Smooth muscle cell (in vitro differentiated cells): ENCODE measurements at regions not wholly inside any gene's neighbourhood (a gene's known extent, or its start where the extent isn't known, plus 50 kb on each side); places are given as distances from the start of the nearest gene placed in this dataset.
A peak's percentile ranks its signal among the peaks of the same experiment; 100 is the strongest.

Source experiments
- DNase-seq: peaks from one replicate; lab custom pipeline; 2025; ENCODE audit not compliant: unreplicated experiment; lab: John Stamatoyannopoulos, UW
- H2AFZ ChIP-seq: fragments of 200-600 bp; sonication (generic); 2 replicates; pipeline ENCODE4 v1.6.0; 2016; ENCODE audit warnings: antibody characterized with exemption, low read depth, mild to moderate bottlenecking
- H3F3A ChIP-seq: fragments of 200-600 bp; sonication (generic); 2 replicates; pipeline ENCODE4 v1.6.0; 2017; ENCODE audit warnings: antibody characterized with exemption, low read depth
- H3K27ac ChIP-seq: fragments of 200-600 bp; sonication (generic); 2 replicates; pipeline ENCODE4 v1.5.1; 2016; ENCODE audit warnings: low read depth, mild to moderate bottlenecking
- H3K27me3 ChIP-seq: fragments of 200-600 bp; sonication (generic); 2 replicates; pipeline ENCODE4 v1.6.1; 2016; ENCODE audit warnings: low read depth, mild to moderate bottlenecking
- H3K36me3 ChIP-seq: fragments of 200-600 bp; sonication (generic); 2 replicates; pipeline ENCODE4 v1.5.1; 2016; ENCODE audit warnings: low read depth
- H3K4me1 ChIP-seq: fragments of 200-600 bp; sonication (generic); 2 replicates; pipeline ENCODE4 v1.5.1; 2016; ENCODE audit warnings: low read depth
- H3K4me2 ChIP-seq: fragments of 200-600 bp; sonication (generic); 2 replicates; pipeline ENCODE4 v1.6.0; 2016; ENCODE audit warnings: mild to moderate bottlenecking
- H3K4me3 ChIP-seq: fragments of 200-600 bp; sonication (generic); 2 replicates; pipeline ENCODE4 v1.5.1; 2016; ENCODE audit warnings: mild to moderate bottlenecking
- H3K79me2 ChIP-seq: fragments of 200-600 bp; sonication (generic); 2 replicates; pipeline ENCODE4 v1.6.0; 2016; ENCODE audit warnings: low read depth, mild to moderate bottlenecking
- H3K9ac ChIP-seq: fragments of 200-600 bp; sonication (generic); 2 replicates; pipeline ENCODE4 v1.6.0; 2016; ENCODE audit warnings: low read depth
- H3K9me3 ChIP-seq: fragments of 200-600 bp; sonication (generic); replicated peaks from 2 replicates; pipeline ENCODE4 v1.5.1; 2016; ENCODE audit warnings: low read depth
- H4K20me1 ChIP-seq: fragments of 200-600 bp; sonication (generic); 2 replicates; pipeline ENCODE4 v1.6.0; 2016; ENCODE audit warnings: low read depth
- CTCF ChIP-seq: fragments of 200-600 bp; sonication (generic); IDR thresholded peaks from 2 replicates; pipeline ENCODE4 v1.5.1; 2017; ENCODE audit warnings: borderline replicate concordance, mild to moderate bottlenecking, antibody characterized with exemption; ENCODE audit not compliant: insufficient read depth, poor library complexity, severe bottlenecking
- WGBS: methylation state at CpG from one replicate; pipeline ENCODE4 v1.1.7; 2016; ENCODE audit warnings: low lambda C conversion rate; 5-methylcytosine and 5-hydroxymethylcytosine counted together

DNA sequence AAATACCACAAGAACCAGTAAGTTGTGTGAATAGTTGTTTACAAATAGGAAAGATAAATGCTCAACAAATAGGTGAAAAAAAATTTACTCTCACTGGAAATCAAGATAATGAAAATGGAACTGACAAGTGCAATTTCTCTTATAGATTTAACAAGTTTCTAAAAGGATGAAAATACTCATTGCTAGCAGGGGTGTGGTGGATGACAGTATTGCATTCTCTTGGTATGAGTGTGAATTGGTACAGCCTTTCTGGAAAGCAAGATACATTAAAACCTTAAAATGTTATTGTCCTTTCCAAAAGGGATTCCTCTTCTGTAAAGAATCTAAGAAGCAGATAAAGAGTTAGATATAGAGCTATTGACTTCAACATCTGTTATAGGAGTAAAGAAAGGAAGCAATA, 240.0 kb upstream of the RPS6KA3 start:
- no peak for DNase-seq
- Histone ChIP-seq H4K20me1 (no peaks in the 10 kb centered on the region), H3K9me3 (no peaks in the 10 kb centered on the region), H3K4me2 (no peak overlapping the region), H3K27me3 (no peaks in the 10 kb centered on the region), H3K9ac (no peak overlapping the region), H3K79me2 (no peaks in the 10 kb centered on the region), H3F3A (no peaks in the 10 kb centered on the region), H3K4me1 (no peaks in the 10 kb centered on the region), H2AFZ (no peak overlapping the region), H3K36me3 (no peaks in the 10 kb centered on the region), H3K27ac (no peak overlapping the region), H3K4me3 (no peak overlapping the region)
- TF ChIP-seq CTCF = no peak

GRCh38 chrX:20500949-20501348, 234.2 kb upstream of the RPS6KA3 start:
- no peaks in the 10 kb centered on the region for H3K79me2 ChIP-seq
- no peaks in the 10 kb centered on the region for H3K27me3 ChIP-seq
- H3K9ac ChIP-seq = no peak overlapping the region
- H3K4me3 ChIP-seq = no peak overlapping the region
- no peak for TF ChIP-seq CTCF
- H3K27ac ChIP-seq = no peak overlapping the region
- H4K20me1 ChIP-seq = no peaks in the 10 kb centered on the region
- no peak for DNase-seq
- no peak overlapping the region for H3K4me2 ChIP-seq
- H3K36me3 ChIP-seq = no peaks in the 10 kb centered on the region
- no peaks in the 10 kb centered on the region for H3K4me1 ChIP-seq
- no peaks in the 10 kb centered on the region for H3F3A ChIP-seq
- no peak overlapping the region for H2AFZ ChIP-seq
- peaks cover 3% of the 10 kb centered on the region for H3K9me3 ChIP-seq

DNA sequence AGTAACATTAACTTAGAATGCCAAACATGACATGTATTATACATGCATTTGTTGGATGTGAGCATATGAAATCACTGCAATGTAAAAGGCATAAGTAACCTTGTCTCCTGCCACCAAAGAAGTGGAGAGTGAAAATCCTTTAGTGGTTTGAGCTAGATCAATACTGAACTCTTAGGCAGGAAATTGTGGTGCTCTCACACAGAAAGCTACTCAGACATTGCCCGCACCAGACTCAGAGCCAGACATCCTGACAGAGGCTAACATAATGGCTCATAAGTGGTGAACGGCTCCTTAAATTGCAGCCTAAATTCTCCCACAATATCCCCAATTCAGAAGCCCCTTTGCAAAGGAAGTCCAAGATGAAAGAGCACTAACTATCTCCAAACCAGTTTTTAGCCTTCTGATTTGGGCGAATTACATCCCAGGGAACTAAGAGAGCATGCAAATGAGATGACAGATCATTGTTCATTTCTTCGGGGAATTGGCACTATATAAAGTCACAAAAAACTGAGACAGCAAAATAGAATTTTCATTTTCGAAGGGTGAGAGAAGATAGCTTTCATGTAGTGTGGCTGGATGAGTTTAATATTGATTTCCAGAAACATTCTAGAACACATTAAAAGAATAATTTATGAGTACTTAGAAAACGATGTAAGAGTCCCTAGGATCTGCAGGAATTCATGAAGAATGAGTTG, 233.6 kb upstream of the RPS6KA3 start:
- no peaks in the 10 kb centered on the region for H3K79me2 ChIP-seq
- no peaks in the 10 kb centered on the region for H3F3A ChIP-seq
- no peak overlapping the region for H3K4me2 ChIP-seq
- H4K20me1 ChIP-seq = no peaks in the 10 kb centered on the region
- WGBS = 59% methylated on average over 6 of the region's 6 CpGs
- H3K27me3 ChIP-seq = no peaks in the 10 kb centered on the region
- peaks cover 3% of the 10 kb centered on the region for H3K9me3 ChIP-seq
- no peaks in the 10 kb centered on the region for H3K36me3 ChIP-seq
- H3K9ac ChIP-seq = no peak overlapping the region
- H3K4me3 ChIP-seq = no peak overlapping the region
- H3K4me1 ChIP-seq = no peaks in the 10 kb centered on the region
- no peak overlapping the region for H3K27ac ChIP-seq
- no peak for TF ChIP-seq CTCF
- H2AFZ ChIP-seq = no peak overlapping the region
- no peak for DNase-seq

DNA sequence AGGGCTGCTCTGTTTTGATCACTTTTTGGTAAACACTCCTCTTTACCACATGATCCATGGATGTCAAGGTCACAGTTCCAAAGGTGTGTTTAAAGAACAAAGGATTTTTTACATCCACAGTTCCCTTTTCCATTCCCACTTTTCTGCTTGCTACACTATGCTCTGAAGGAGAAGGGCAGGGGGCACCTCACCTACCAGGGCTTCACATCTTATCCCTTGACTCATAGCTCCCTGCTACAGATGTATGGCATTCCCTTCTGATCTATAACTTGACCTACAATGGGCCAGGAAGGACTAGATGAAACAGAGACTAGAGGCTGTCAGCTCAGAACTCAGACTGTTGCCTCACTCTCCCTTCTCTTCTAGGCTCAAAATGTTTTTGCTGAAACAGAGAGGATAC, 233.1 kb upstream of the RPS6KA3 start:
- Histone ChIP-seq H2AFZ (no peak overlapping the region), H3K9ac (no peak overlapping the region), H3K4me3 (no peak overlapping the region), H3K27me3 (no peaks in the 10 kb centered on the region), H3K9me3 (peaks cover 3% of the 10 kb centered on the region), H3K4me2 (peak overlapping the region; percentile 10), H3K79me2 (no peaks in the 10 kb centered on the region), H3K36me3 (no peaks in the 10 kb centered on the region), H4K20me1 (no peaks in the 10 kb centered on the region), H3K27ac (no peak overlapping the region), H3K4me1 (no peaks in the 10 kb centered on the region), H3F3A (no peaks in the 10 kb centered on the region)
- TF ChIP-seq CTCF = no peak
- DNase-seq = no peak
